HepG2 (cell line): ENCODE measurements at regions not wholly inside any gene's neighbourhood (a gene's known extent, or its start where the extent isn't known, plus 50 kb on each side); places are given as distances from the start of the nearest gene placed in this dataset.

Experiments used
- ATAC-seq: fragments of 200-7000 bp; cut with Tn5 transposase; 3 replicates; pipeline ENCODE4 v1.9.1; 2020; ENCODE audit warnings: mild to moderate bottlenecking, moderate library complexity
- BruUV-seq: library from RNA; stranded (reverse); fragments of 400-500 nt; replicated peaks from 2 replicates; lab custom pipeline; 2021; lab: Mats Ljungman, UMichigan
- CTCF ChIA-PET: fragments of 300-600 bp; formaldehyde crosslinking; extraction: SDS; loops from one replicate; lab custom pipeline; 2021; ENCODE audit warnings: low total read pairs, inconsistent platforms, low intra/inter-chr PET ratio; lab: Yijun Ruan, JAX
- POLR2A ChIA-PET: fragments of 350-600 bp; sonication (Branson Sonifier 250); formaldehyde crosslinking; loops from one replicate; lab custom pipeline; 2020; ENCODE audit warnings: antibody characterized with exemption, inconsistent platforms; lab: Yijun Ruan, JAX
- DNase-seq: peaks from one replicate; pipeline ENCODE4 v3.0.0-alpha.2; 2015; ENCODE audit warnings: low spot score
- FAIRE-seq: peaks from 3 replicates; lab custom pipeline; 2011; peaks lifted over from hg19 to GRCh38; lab: Jason Lieb, UNC
- H2AFZ ChIP-seq: one replicate; pipeline ENCODE4 v1.6.1; 2011; ENCODE audit warnings: low read length, inconsistent platforms
- H3K27ac ChIP-seq: fragments of 300-600 bp; 3 replicates; pipeline ENCODE4 v1.8.0; 2011; ENCODE audit warnings: mixed run types, mild to moderate bottlenecking, mixed read lengths, low read length, inconsistent platforms; ENCODE audit not compliant: insufficient read depth; ENCODE audit errors: extremely low read length
- H3K27me3 ChIP-seq, 2 experiments: fragments of 200-600 bp in 1 of 2; 2 replicates in 1 of 2; 3 replicates in 1 of 2; pipeline versions ENCODE4 v1.6.0 to v1.8.0; 2011; ENCODE audit warnings: low read length in 2 of 2, mild to moderate bottlenecking in 2 of 2, moderate library complexity in 2 of 2, inconsistent platforms in 1 of 2; ENCODE audit not compliant: insufficient read depth in 2 of 2, control insufficient read depth in 1 of 2
- H3K36me3 ChIP-seq, 2 experiments: fragments of 200-600 bp in 1 of 2; replicated peaks in 1 of 2; 2 replicates in 1 of 2; 3 replicates in 1 of 2; pipeline versions ENCODE4 v1.5.1 to v1.8.0; 2011; ENCODE audit warnings: low read length in 2 of 2, inconsistent platforms in 1 of 2; ENCODE audit not compliant: insufficient read depth in 2 of 2, control insufficient read depth in 1 of 2
- H3K4me1 ChIP-seq: 2 replicates; pipeline ENCODE4 v1.5.1; 2012; ENCODE audit warnings: low read length, inconsistent platforms; ENCODE audit not compliant: insufficient read depth
- H3K4me2 ChIP-seq: 2 replicates; pipeline ENCODE4 v1.6.0; 2011; ENCODE audit warnings: low read depth, low read length, inconsistent platforms
- H3K4me3 ChIP-seq, 3 experiments: fragments of 200-600 bp in 1 of 3; sonication (generic), shearing (Covaris generic) in 1 of 3; replicated peaks in 1 of 3; 2 replicates each; pipeline ENCODE4 v1.5.1; 2011 to 2016; ENCODE audit warnings: low read length in 3 of 3, inconsistent platforms in 2 of 3, low read depth in 2 of 3, mild to moderate bottlenecking in 2 of 3, control low read depth in 1 of 3, mixed read lengths in 1 of 3; ENCODE audit not compliant: insufficient read depth in 1 of 3
- H3K79me2 ChIP-seq: one replicate; pipeline ENCODE4 v1.6.1; 2011; ENCODE audit warnings: low read length, inconsistent platforms; ENCODE audit not compliant: insufficient read depth
- H3K9ac ChIP-seq: 2 replicates; pipeline ENCODE4 v1.6.0; 2011; ENCODE audit warnings: mild to moderate bottlenecking, low read depth, low read length, inconsistent platforms; ENCODE audit not compliant: insufficient read depth
- H3K9me3 ChIP-seq: 2 replicates; pipeline ENCODE4 v1.5.1; 2012; ENCODE audit warnings: mild to moderate bottlenecking, low read length
- H4K20me1 ChIP-seq: 2 replicates; pipeline ENCODE4 v1.6.0; 2011; ENCODE audit warnings: inconsistent platforms, mild to moderate bottlenecking, low read length, moderate library complexity; ENCODE audit not compliant: insufficient read depth
- ATAD3A ChIP-seq: sonication (generic); formaldehyde crosslinking; IDR thresholded peaks from 2 replicates; pipeline ENCODE4 v1.4.0; 2020; ENCODE audit warnings: missing genetic modification reagents
- FOXK2 ChIP-seq: fragments of 450-650 bp; IDR thresholded peaks from 2 replicates; pipeline ENCODE4 v1.6.1; 2016
- FOXP1 ChIP-seq, 2 experiments: fragments of 450-650 bp in 1 of 2; IDR thresholded peaks; 2 replicates each; pipeline ENCODE4 v1.6.1; 2017 to 2018; ENCODE audit warnings: antibody characterized with exemption in 1 of 2
- HDAC2 ChIP-seq: sonication (generic); formaldehyde crosslinking; IDR thresholded peaks from 2 replicates; pipeline ENCODE4 v1.4.0; 2020; ENCODE audit warnings: missing genetic modification reagents
- HMG20A ChIP-seq: IDR thresholded peaks from 2 replicates; pipeline ENCODE4 v1.6.1; 2016; ENCODE audit warnings: borderline replicate concordance
- PAXIP1 ChIP-seq: sonication (generic); formaldehyde crosslinking; conservative IDR thresholded peaks from 2 replicates; pipeline ENCODE4 v1.4.0; 2020; ENCODE audit warnings: mild to moderate bottlenecking, missing genetic modification reagents, moderate library complexity
- SOX5 ChIP-seq: IDR thresholded peaks from 2 replicates; pipeline ENCODE4 v1.6.1; 2016; ENCODE audit warnings: borderline replicate concordance
- TERF1 ChIP-seq: sonication (generic); formaldehyde crosslinking; IDR thresholded peaks from 2 replicates; pipeline ENCODE4 v1.8.0; 2022; ENCODE audit warnings: mild to moderate bottlenecking, missing genetic modification reagents, moderate library complexity
- ZNF496 ChIP-seq: sonication (generic); formaldehyde crosslinking; IDR thresholded peaks from 2 replicates; pipeline ENCODE4 v1.8.1; 2023; ENCODE audit warnings: mild to moderate bottlenecking, moderate library complexity, missing genetic modification reagents; ENCODE audit not compliant: insufficient replicate concordance
- ZNF782 ChIP-seq: sonication (generic); formaldehyde crosslinking; IDR thresholded peaks from 2 replicates; pipeline ENCODE4 v1.4.0; 2020; ENCODE audit warnings: missing genetic modification reagents, mild to moderate bottlenecking, borderline replicate concordance
- WGBS: methylation state at CpG from one replicate; pipeline ENCODE4 v1.1.6; 2017; ENCODE audit warnings: low lambda C conversion rate; 5-methylcytosine and 5-hydroxymethylcytosine counted together
- in situ Hi-C: cut with HindIII; loops from 2 replicates; pipeline ENCODE4 v1.10.0; 2017; ENCODE audit warnings: low pct_unique_long_range_greater_than_20kb; ENCODE audit not compliant: extremely low pct_ligation_motif_present
- intact Hi-C: fragments of 100-400 bp; cut with micrococcal nuclease; formaldehyde crosslinking; loops from one replicate; pipeline ENCODE4 v1.10.0; 2022; ENCODE audit not compliant: unreplicated experiment
- TF ChIP-seq, protein P1 (sequence below): sonication (generic); formaldehyde crosslinking; IDR thresholded peaks from 2 replicates; pipeline ENCODE4 v1.4.0; 2020; ENCODE audit warnings: missing genetic modification reagents; ENCODE audit errors: not compliant biosample characterization
- TF ChIP-seq, protein P2 (sequence below), 2 experiments: fragments of 450-650 bp in 1 of 2; sonication (generic) in 1 of 2; formaldehyde crosslinking; IDR thresholded peaks; 2 replicates each; pipeline versions ENCODE4 v1.5.0 to v1.8.0; 2020 to 2022; ENCODE audit warnings: mild to moderate bottlenecking in 1 of 2, missing genetic modification reagents in 1 of 2

- TF ChIP-seq, protein P1, sequence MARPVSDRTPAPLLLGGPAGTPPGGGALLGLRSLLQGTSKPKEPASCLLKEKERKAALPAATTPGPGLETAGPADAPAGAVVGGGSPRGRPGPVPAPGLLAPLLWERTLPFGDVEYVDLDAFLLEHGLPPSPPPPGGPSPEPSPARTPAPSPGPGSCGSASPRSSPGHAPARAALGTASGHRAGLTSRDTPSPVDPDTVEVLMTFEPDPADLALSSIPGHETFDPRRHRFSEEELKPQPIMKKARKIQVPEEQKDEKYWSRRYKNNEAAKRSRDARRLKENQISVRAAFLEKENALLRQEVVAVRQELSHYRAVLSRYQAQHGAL (CRISPR knock-in tag), result no peak
- no peak for TF ChIP-seq ZNF782 (CRISPR knock-in tag)
- TF ChIP-seq ATAD3A (CRISPR knock-in tag), result no peak
Measured at GRCh38 chr5:92553326-92553725, 1027.7 kb downstream of the NR2F1-AS1 start (continued).

GRCh38 chr5:92552206-92553160 lies 1028.5 kb downstream of the NR2F1-AS1 start:
- no peaks in the 10 kb centered on the region for H3K79me2 ChIP-seq
- DNase-seq (peak; percentile 57), ATAC-seq (peak; percentile 93), FAIRE-seq (no peak)
- ChIA-PET CTCF (no interaction called here), POLR2A (no interaction called here)
- no peaks in the 10 kb centered on the region for H3K36me3 ChIP-seq
- no peak overlapping the region for H3K4me2 ChIP-seq
- no peaks in the 10 kb centered on the region for H3K27me3 ChIP-seq
- H3K4me1 ChIP-seq, result peaks cover 14% of the 10 kb centered on the region
- intact Hi-C loops (no loop called here), in situ Hi-C loops (no loop called here)
- H2AFZ ChIP-seq, result no peak overlapping the region
- H3K9ac ChIP-seq, result no peak overlapping the region
- no peak overlapping the region for H3K4me3 ChIP-seq
- H4K20me1 ChIP-seq, result no peaks in the 10 kb centered on the region
- no peak overlapping the region for H3K27ac ChIP-seq
- H3K9me3 ChIP-seq, result no peaks in the 10 kb centered on the region
- no TSS peak for BruUV-seq
- WGBS, result 30% methylated on average over 8 of the region's 8 CpGs
- TF ChIP-seq FOXP1 (IDR thresholded peaks at IDR 0.05) (peak; percentile 47; the same call in 1 of the 2 replicates), FOXP1 (CRISPR knock-in tag; IDR thresholded peaks at IDR 0.05) (no peak), SOX5 (0 out of 2 replicates have a peak, but pooled peaks have one; percentile 11), HDAC2 (no peak), PAXIP1 (CRISPR knock-in tag) (peak; percentile 20; the same call in 1 of the 2 replicates), TERF1 (CRISPR knock-in tag) (no peak), ZNF496 (CRISPR knock-in tag) (no peak), FOXK2 (0 out of 2 replicates have a peak, but pooled peaks have one; percentile 11), HMG20A (CRISPR knock-in tag) (no peak)
- TF ChIP-seq, protein P2, sequence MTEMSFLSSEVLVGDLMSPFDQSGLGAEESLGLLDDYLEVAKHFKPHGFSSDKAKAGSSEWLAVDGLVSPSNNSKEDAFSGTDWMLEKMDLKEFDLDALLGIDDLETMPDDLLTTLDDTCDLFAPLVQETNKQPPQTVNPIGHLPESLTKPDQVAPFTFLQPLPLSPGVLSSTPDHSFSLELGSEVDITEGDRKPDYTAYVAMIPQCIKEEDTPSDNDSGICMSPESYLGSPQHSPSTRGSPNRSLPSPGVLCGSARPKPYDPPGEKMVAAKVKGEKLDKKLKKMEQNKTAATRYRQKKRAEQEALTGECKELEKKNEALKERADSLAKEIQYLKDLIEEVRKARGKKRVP (CRISPR knock-in tag; IDR thresholded peaks at IDR 0.05), result peak in 1 of 2 experiments; percentile 86; a peak in 2 of 4 replicates
